ENCODE measurements at regions not wholly inside any gene's neighbourhood (a gene's known extent, or its start where the extent isn't known, plus 50 kb on each side); places are given as distances from the start of the nearest gene placed in this dataset.

DNA sequence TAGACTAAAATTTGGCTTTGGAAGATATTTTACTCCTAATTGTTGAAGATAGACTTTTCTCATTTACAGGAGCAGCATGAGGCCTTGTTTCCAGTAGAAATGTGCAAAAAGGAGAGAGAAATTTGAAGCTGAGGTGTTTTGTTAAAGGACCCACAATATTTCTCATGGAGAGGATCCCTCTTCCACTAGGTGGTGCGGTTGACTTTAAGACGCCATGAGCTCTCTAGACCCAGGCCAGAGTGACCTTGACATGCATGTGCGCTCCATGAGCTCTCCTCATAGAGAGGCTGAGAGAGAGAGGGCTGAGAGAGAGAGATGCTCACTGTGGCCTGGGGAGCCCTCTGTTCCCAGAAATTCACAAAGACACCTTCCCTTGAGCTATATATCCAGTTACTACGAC, 861.2 kb upstream of the EYS start:
- Histone ChIP-seq H3K36me3 (no peaks in the 10 kb centered on the region), H3K27ac (no peak overlapping the region), H3K9me3 (peaks cover 0 to 7% of the 10 kb centered on the region in 2 donors), H3K4me1 (no peaks in the 10 kb centered on the region), H3K4me3 (no peak overlapping the region), H3K27me3 (no peaks in the 10 kb centered on the region)
- DNase-seq (ENCODE audit: low spot score): no peak
- TF ChIP-seq, protein P1, sequence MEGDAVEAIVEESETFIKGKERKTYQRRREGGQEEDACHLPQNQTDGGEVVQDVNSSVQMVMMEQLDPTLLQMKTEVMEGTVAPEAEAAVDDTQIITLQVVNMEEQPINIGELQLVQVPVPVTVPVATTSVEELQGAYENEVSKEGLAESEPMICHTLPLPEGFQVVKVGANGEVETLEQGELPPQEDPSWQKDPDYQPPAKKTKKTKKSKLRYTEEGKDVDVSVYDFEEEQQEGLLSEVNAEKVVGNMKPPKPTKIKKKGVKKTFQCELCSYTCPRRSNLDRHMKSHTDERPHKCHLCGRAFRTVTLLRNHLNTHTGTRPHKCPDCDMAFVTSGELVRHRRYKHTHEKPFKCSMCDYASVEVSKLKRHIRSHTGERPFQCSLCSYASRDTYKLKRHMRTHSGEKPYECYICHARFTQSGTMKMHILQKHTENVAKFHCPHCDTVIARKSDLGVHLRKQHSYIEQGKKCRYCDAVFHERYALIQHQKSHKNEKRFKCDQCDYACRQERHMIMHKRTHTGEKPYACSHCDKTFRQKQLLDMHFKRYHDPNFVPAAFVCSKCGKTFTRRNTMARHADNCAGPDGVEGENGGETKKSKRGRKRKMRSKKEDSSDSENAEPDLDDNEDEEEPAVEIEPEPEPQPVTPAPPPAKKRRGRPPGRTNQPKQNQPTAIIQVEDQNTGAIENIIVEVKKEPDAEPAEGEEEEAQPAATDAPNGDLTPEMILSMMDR (IDR thresholded peaks at IDR 0.05): no peak

DNA sequence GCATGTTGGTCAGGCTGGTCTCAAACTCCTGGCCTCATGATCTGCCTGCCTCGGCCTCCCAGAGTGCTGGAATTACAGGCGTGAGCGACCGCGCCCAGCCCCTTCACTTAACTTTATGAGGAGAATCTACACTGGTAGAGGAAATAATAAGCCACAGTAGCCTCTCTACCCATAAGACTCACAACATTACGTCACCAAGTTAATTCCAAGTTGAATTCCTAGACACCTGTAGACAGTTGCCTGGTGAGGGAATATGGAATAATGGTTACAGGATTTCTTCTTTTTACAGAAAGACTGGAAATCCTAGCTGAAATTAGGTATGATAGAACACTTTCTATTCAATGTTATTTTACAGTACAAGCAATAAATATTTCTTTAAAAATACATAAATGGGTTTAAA, 854.5 kb upstream of the EYS start:
- Histone ChIP-seq H3K4me1 (no peaks in the 10 kb centered on the region), H3K9me3 (peaks cover 0 to 7% of the 10 kb centered on the region in 2 donors), H3K4me3 (no peak overlapping the region), H3K27ac (no peak overlapping the region), H3K36me3 (no peaks in the 10 kb centered on the region), H3K27me3 (no peaks in the 10 kb centered on the region)
- TF ChIP-seq, protein P1 (IDR thresholded peaks at IDR 0.05): no peak
- DNase-seq (ENCODE audit: low spot score): no peak

DNA sequence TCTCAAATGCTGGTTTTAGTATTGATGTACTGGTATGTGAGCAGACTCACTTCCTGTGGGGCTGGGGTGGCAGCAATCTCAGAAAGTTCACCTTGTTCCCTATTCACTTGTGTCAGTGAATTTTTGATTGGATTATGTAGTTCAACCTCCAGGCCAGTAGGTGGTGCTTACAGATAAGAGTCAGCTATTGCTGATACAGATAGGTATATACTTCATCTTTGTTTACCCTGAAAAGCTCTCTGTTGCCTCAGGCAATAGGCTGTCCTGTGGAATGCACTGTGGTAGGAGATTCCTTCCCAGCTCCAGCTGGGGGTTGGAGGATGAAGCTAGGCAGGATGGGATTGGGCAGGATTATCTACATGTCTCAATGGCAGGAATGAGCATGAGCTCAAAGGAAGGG, 851.2 kb upstream of the EYS start:
- Histone ChIP-seq H3K27ac (no peak overlapping the region), H3K27me3 (no peaks in the 10 kb centered on the region), H3K9me3 (peaks cover 0 to 21% of the 10 kb centered on the region in 2 donors), H3K4me1 (no peaks in the 10 kb centered on the region), H3K36me3 (no peaks in the 10 kb centered on the region), H3K4me3 (no peak overlapping the region)
- DNase-seq (ENCODE audit: low spot score): no peak
- TF ChIP-seq, protein P1 (IDR thresholded peaks at IDR 0.05): no peak

DNA sequence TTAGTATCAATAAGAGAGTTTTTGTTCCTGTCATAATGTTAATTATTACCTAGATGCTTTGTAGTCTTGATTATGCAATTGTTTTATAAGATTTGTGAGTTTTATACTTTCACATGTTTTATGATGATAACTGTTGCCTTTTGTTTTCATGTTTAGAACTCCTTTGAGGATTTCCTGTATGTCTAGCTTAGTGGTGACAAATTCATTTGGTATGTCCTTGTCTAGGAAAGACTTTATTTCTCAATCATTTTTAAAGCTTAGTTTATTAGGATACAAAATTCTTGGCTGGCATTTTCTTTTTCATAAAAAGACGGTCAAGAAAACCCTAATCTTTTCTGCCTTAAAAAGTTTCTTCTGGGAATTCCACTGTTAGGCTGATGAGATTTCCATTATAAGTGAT, 849.9 kb upstream of the EYS start:
- Histone ChIP-seq H3K36me3 (no peaks in the 10 kb centered on the region), H3K4me3 (no peak overlapping the region), H3K9me3 (peaks cover 0 to 24% of the 10 kb centered on the region in 2 donors), H3K27ac (no peak overlapping the region), H3K27me3 (no peaks in the 10 kb centered on the region), H3K4me1 (no peaks in the 10 kb centered on the region)
- DNase-seq (ENCODE audit: low spot score): no peak
- TF ChIP-seq, protein P1 (IDR thresholded peaks at IDR 0.05): no peak

DNA sequence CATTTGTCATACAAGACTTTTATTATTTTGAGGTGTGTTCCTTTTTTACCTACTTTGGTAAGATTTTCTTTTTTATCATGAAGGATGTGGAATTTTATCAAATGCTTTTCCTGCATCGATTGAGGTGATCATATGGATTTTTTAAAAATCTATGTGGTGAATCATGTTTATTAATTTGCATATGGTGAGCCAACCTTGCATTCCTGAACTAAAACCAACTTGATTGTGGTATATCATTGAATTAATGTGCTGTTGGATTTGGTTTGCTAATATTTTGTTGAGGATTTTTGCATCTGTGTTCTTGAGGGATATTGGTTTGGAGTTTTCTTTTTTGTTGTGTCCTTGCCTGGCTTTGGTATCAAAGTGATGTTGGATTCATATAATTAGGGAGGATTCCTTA, 848.1 kb upstream of the EYS start:
- Histone ChIP-seq H3K9me3 (peaks cover 0 to 24% of the 10 kb centered on the region in 2 donors), H3K27me3 (no peaks in the 10 kb centered on the region), H3K4me1 (no peaks in the 10 kb centered on the region), H3K4me3 (no peak overlapping the region), H3K36me3 (no peaks in the 10 kb centered on the region), H3K27ac (no peak overlapping the region)
- TF ChIP-seq, protein P1 (IDR thresholded peaks at IDR 0.05): no peak
- DNase-seq (ENCODE audit: low spot score): no peak

DNA sequence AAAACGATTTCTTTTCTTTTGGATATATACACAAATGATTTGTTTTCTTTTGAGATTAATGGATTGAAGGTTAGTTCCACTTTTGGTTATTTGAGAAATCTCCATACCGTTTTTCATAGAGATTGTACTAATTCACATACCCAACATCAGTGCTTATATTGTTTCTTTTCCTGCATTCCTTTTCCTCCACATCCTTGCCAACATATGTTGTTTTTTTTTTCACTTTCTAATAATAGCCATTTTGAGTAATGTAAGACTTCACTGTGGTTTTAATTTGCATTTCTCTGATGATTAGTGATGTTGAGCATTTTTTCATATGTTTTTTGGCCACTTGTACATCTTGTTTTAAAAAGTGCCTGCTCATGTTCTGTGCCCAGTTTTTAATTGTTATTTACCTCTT, 846.4 kb upstream of the EYS start:
- H3K27me3 ChIP-seq: no peaks in the 10 kb centered on the region
- no peak for DNase-seq (ENCODE audit: low spot score)
- peaks cover 0 to 24% of the 10 kb centered on the region in 2 donors for H3K9me3 ChIP-seq
- no peaks in the 10 kb centered on the region for H3K4me1 ChIP-seq
- no peaks in the 10 kb centered on the region for H3K36me3 ChIP-seq
- H3K27ac ChIP-seq: no peak overlapping the region
- TF ChIP-seq, protein P1 (IDR thresholded peaks at IDR 0.05): no peak
- H3K4me3 ChIP-seq: no peak overlapping the region

Measured in right atrium auricular region (tissue), 2 donors.